ENCODE measurements at regions not wholly inside any gene's neighbourhood (a gene's known extent, or its start where the extent isn't known, plus 50 kb on each side); places are given as distances from the start of the nearest gene placed in this dataset.

GRCh38 chr6:144617708-144618107 lies 332.6 kb downstream of the UTRN start:
- DNase-seq: no peak
- H4K5ac ChIP-seq (ENCODE audit: low read length): no peak overlapping the region
- no peaks in the 10 kb centered on the region for H3K4me1 ChIP-seq (ENCODE audit: control insufficient read depth, low read depth, low read length)
- H4K8ac ChIP-seq (ENCODE audit: low read depth, low read length): peak overlapping the region; percentile 15
- no peak overlapping the region for H3K18ac ChIP-seq (ENCODE audit: low read length)
- H3K4me3 ChIP-seq (ENCODE audit: low read length): no peak overlapping the region
- WGBS (ENCODE audit: extremely low coverage, insufficient coverage, low lambda C conversion rate): no CpG with 5 or more reads among the region's 4 CpGs
- H2BK15ac ChIP-seq (replicated peaks; ENCODE audit: low read depth): no peak overlapping the region
- no peak overlapping the region for H3K56ac ChIP-seq (ENCODE audit: low read length)
- H2BK120ac ChIP-seq (ENCODE audit: low read depth, low read length): no peak overlapping the region
- no peak overlapping the region for H3K9ac ChIP-seq (ENCODE audit: low read length)
- no peaks in the 10 kb centered on the region for H3K79me1 ChIP-seq (ENCODE audit: low read length)
- no peaks in the 10 kb centered on the region for H3K27me3 ChIP-seq (ENCODE audit: insufficient read depth, low read length, poor library complexity)
- H3K27ac ChIP-seq (ENCODE audit: low read depth, low read length): no peak overlapping the region
- H3K23ac ChIP-seq (ENCODE audit: low read length): no peak overlapping the region
- no peak overlapping the region for H3K4ac ChIP-seq (ENCODE audit: low read depth, low read length)
- H3K79me2 ChIP-seq (ENCODE audit: control insufficient read depth, insufficient read depth, low read length): no peaks in the 10 kb centered on the region
- no peak overlapping the region for H2BK5ac ChIP-seq (ENCODE audit: low read length)
- H3K36me3 ChIP-seq (ENCODE audit: control insufficient read depth, insufficient read depth, low read length): no peaks in the 10 kb centered on the region
- no peak overlapping the region for H3K4me2 ChIP-seq (ENCODE audit: low read length)
- no peak overlapping the region for H2AK5ac ChIP-seq (ENCODE audit: low read length)

- Histone ChIP-seq H3K56ac (ENCODE audit: low read length) (no peak overlapping the region), H2BK120ac (ENCODE audit: low read depth, low read length) (no peak overlapping the region)
- no CpG with 5 or more reads among the region's 2 CpGs for WGBS (ENCODE audit: extremely low coverage, insufficient coverage, low lambda C conversion rate)
Measured at GRCh38 chr6:144619966-144620365, 334.8 kb downstream of the UTRN start.

GRCh38 chr6:144621332-144621731 lies 336.2 kb downstream of the UTRN start:
- no peak overlapping the region for H3K4ac ChIP-seq (ENCODE audit: low read depth, low read length)
- H3K4me1 ChIP-seq (ENCODE audit: control insufficient read depth, low read depth, low read length): no peaks in the 10 kb centered on the region
- no peak overlapping the region for H3K4me3 ChIP-seq (ENCODE audit: low read length)
- no peaks in the 10 kb centered on the region for H3K79me2 ChIP-seq (ENCODE audit: control insufficient read depth, insufficient read depth, low read length)
- H4K8ac ChIP-seq (ENCODE audit: low read depth, low read length): no peak overlapping the region
- no peak overlapping the region for H3K56ac ChIP-seq (ENCODE audit: low read length)
- H3K27me3 ChIP-seq (ENCODE audit: insufficient read depth, low read length, poor library complexity): no peaks in the 10 kb centered on the region
- no peak overlapping the region for H3K9ac ChIP-seq (ENCODE audit: low read length)
- no peak overlapping the region for H2AK5ac ChIP-seq (ENCODE audit: low read length)
- no peaks in the 10 kb centered on the region for H3K79me1 ChIP-seq (ENCODE audit: low read length)
- H3K18ac ChIP-seq (ENCODE audit: low read length): no peak overlapping the region
- no peak overlapping the region for H2BK15ac ChIP-seq (replicated peaks; ENCODE audit: low read depth)
- no CpG with 5 or more reads among the region's 4 CpGs for WGBS (ENCODE audit: extremely low coverage, insufficient coverage, low lambda C conversion rate)
- no peak overlapping the region for H2BK5ac ChIP-seq (ENCODE audit: low read length)
- DNase-seq: peak; percentile 68
- no peaks in the 10 kb centered on the region for H3K36me3 ChIP-seq (ENCODE audit: control insufficient read depth, insufficient read depth, low read length)
- H3K23ac ChIP-seq (ENCODE audit: low read length): no peak overlapping the region
- no peak overlapping the region for H3K4me2 ChIP-seq (ENCODE audit: low read length)
- no peak overlapping the region for H4K5ac ChIP-seq (ENCODE audit: low read length)
- no peak overlapping the region for H2BK120ac ChIP-seq (ENCODE audit: low read depth, low read length)
- no peak overlapping the region for H3K27ac ChIP-seq (ENCODE audit: low read depth, low read length)

More at GRCh38 chr6:144619966-144620365, 334.8 kb downstream of the UTRN start:
- H3K4me2 ChIP-seq (ENCODE audit: low read length): no peak overlapping the region
- no peaks in the 10 kb centered on the region for H3K27me3 ChIP-seq (ENCODE audit: insufficient read depth, low read length, poor library complexity)
- no peak overlapping the region for H4K5ac ChIP-seq (ENCODE audit: low read length)
- H3K79me1 ChIP-seq (ENCODE audit: low read length): no peaks in the 10 kb centered on the region
- no peak overlapping the region for H4K8ac ChIP-seq (ENCODE audit: low read depth, low read length)
- H3K18ac ChIP-seq (ENCODE audit: low read length): no peak overlapping the region
- H3K79me2 ChIP-seq (ENCODE audit: control insufficient read depth, insufficient read depth, low read length): no peaks in the 10 kb centered on the region
- no peak overlapping the region for H3K27ac ChIP-seq (ENCODE audit: low read depth, low read length)
- H2AK5ac ChIP-seq (ENCODE audit: low read length): no peak overlapping the region
- no peaks in the 10 kb centered on the region for H3K36me3 ChIP-seq (ENCODE audit: control insufficient read depth, insufficient read depth, low read length)
- no peaks in the 10 kb centered on the region for H3K4me1 ChIP-seq (ENCODE audit: control insufficient read depth, low read depth, low read length)
- H3K4me3 ChIP-seq (ENCODE audit: low read length): no peak overlapping the region
- H3K23ac ChIP-seq (ENCODE audit: low read length): no peak overlapping the region
- H3K9ac ChIP-seq (ENCODE audit: low read length): no peak overlapping the region
- no peak overlapping the region for H2BK15ac ChIP-seq (replicated peaks; ENCODE audit: low read depth)
- no peak for DNase-seq
- H2BK5ac ChIP-seq (ENCODE audit: low read length): no peak overlapping the region
- H3K4ac ChIP-seq (ENCODE audit: low read depth, low read length): no peak overlapping the region

GRCh38 chr6:144624246-144624645 lies 339.1 kb downstream of the UTRN start:
- Histone ChIP-seq H3K27me3 (ENCODE audit: insufficient read depth, low read length, poor library complexity) (no peaks in the 10 kb centered on the region), H3K4me2 (ENCODE audit: low read length) (no peak overlapping the region), H4K8ac (ENCODE audit: low read depth, low read length) (no peak overlapping the region), H3K4me3 (ENCODE audit: low read length) (no peak overlapping the region), H4K5ac (ENCODE audit: low read length) (no peak overlapping the region), H3K4me1 (ENCODE audit: control insufficient read depth, low read depth, low read length) (no peaks in the 10 kb centered on the region), H3K36me3 (ENCODE audit: control insufficient read depth, insufficient read depth, low read length) (no peaks in the 10 kb centered on the region), H2AK5ac (ENCODE audit: low read length) (peak overlapping the region; percentile 32), H3K27ac (ENCODE audit: low read depth, low read length) (no peak overlapping the region), H3K18ac (ENCODE audit: low read length) (no peak overlapping the region), H2BK5ac (ENCODE audit: low read length) (no peak overlapping the region), H3K23ac (ENCODE audit: low read length) (no peak overlapping the region), H2BK15ac (replicated peaks; ENCODE audit: low read depth) (no peak overlapping the region), H3K79me2 (ENCODE audit: control insufficient read depth, insufficient read depth, low read length) (no peaks in the 10 kb centered on the region), H3K56ac (ENCODE audit: low read length) (no peak overlapping the region), H2BK120ac (ENCODE audit: low read depth, low read length) (no peak overlapping the region), H3K4ac (ENCODE audit: low read depth, low read length) (no peak overlapping the region), H3K9ac (ENCODE audit: low read length) (no peak overlapping the region), H3K79me1 (ENCODE audit: low read length) (no peaks in the 10 kb centered on the region)
- no peak for DNase-seq
- no CpG with 5 or more reads among the region's 5 CpGs for WGBS (ENCODE audit: extremely low coverage, insufficient coverage, low lambda C conversion rate)

- Histone ChIP-seq H3K23ac (ENCODE audit: low read length) (no peak overlapping the region), H3K36me3 (ENCODE audit: control insufficient read depth, insufficient read depth, low read length) (no peaks in the 10 kb centered on the region), H2BK15ac (replicated peaks; ENCODE audit: low read depth) (no peak overlapping the region), H3K4ac (ENCODE audit: low read depth, low read length) (no peak overlapping the region), H4K5ac (ENCODE audit: low read length) (no peak overlapping the region), H2AK5ac (ENCODE audit: low read length) (no peak overlapping the region), H4K8ac (ENCODE audit: low read depth, low read length) (no peak overlapping the region), H3K27me3 (ENCODE audit: insufficient read depth, low read length, poor library complexity) (no peaks in the 10 kb centered on the region), H3K9ac (ENCODE audit: low read length) (no peak overlapping the region), H2BK5ac (ENCODE audit: low read length) (no peak overlapping the region), H3K79me1 (ENCODE audit: low read length) (no peaks in the 10 kb centered on the region), H3K4me2 (ENCODE audit: low read length) (no peak overlapping the region), H2BK120ac (ENCODE audit: low read depth, low read length) (no peak overlapping the region), H3K4me3 (ENCODE audit: low read length) (no peak overlapping the region), H3K79me2 (ENCODE audit: control insufficient read depth, insufficient read depth, low read length) (no peaks in the 10 kb centered on the region), H3K56ac (ENCODE audit: low read length) (no peak overlapping the region), H3K18ac (ENCODE audit: low read length) (no peak overlapping the region), H3K4me1 (ENCODE audit: control insufficient read depth, low read depth, low read length) (no peaks in the 10 kb centered on the region), H3K27ac (ENCODE audit: low read depth, low read length) (no peak overlapping the region)
- no peak for DNase-seq
- WGBS (ENCODE audit: extremely low coverage, insufficient coverage, low lambda C conversion rate): no CpG with 5 or more reads among the region's 4 CpGs
Measured at GRCh38 chr6:144624716-144625115, 339.6 kb downstream of the UTRN start.

GRCh38 chr6:144630857-144631256 lies 345.7 kb downstream of the UTRN start:
- H3K79me1 ChIP-seq (ENCODE audit: low read length): no peaks in the 10 kb centered on the region
- H2BK5ac ChIP-seq (ENCODE audit: low read length): no peak overlapping the region
- no peak overlapping the region for H4K5ac ChIP-seq (ENCODE audit: low read length)
- no peak overlapping the region for H2BK120ac ChIP-seq (ENCODE audit: low read depth, low read length)
- no peak overlapping the region for H3K4me2 ChIP-seq (ENCODE audit: low read length)
- H3K27me3 ChIP-seq (ENCODE audit: insufficient read depth, low read length, poor library complexity): no peaks in the 10 kb centered on the region
- no peaks in the 10 kb centered on the region for H3K36me3 ChIP-seq (ENCODE audit: control insufficient read depth, insufficient read depth, low read length)
- no peak overlapping the region for H3K4me3 ChIP-seq (ENCODE audit: low read length)
- no peak overlapping the region for H3K18ac ChIP-seq (ENCODE audit: low read length)
- no peak overlapping the region for H2AK5ac ChIP-seq (ENCODE audit: low read length)
- no peaks in the 10 kb centered on the region for H3K4me1 ChIP-seq (ENCODE audit: control insufficient read depth, low read depth, low read length)
- no peak overlapping the region for H3K27ac ChIP-seq (ENCODE audit: low read depth, low read length)
- no peak overlapping the region for H3K56ac ChIP-seq (ENCODE audit: low read length)
- H3K23ac ChIP-seq (ENCODE audit: low read length): no peak overlapping the region
- H4K8ac ChIP-seq (ENCODE audit: low read depth, low read length): no peak overlapping the region
- no CpG with 5 or more reads among the region's 1 CpG for WGBS (ENCODE audit: extremely low coverage, insufficient coverage, low lambda C conversion rate)
- no peak overlapping the region for H2BK15ac ChIP-seq (replicated peaks; ENCODE audit: low read depth)
- H3K4ac ChIP-seq (ENCODE audit: low read depth, low read length): no peak overlapping the region
- H3K9ac ChIP-seq (ENCODE audit: low read length): no peak overlapping the region
- DNase-seq: no peak
- H3K79me2 ChIP-seq (ENCODE audit: control insufficient read depth, insufficient read depth, low read length): no peaks in the 10 kb centered on the region
